Right ventricle myocardium inferior (tissue), 1 donor: ENCODE measurements at regions not wholly inside any gene's neighbourhood (a gene's known extent, or its start where the extent isn't known, plus 50 kb on each side); places are given as distances from the start of the nearest gene placed in this dataset.

Source experiments
- ATAC-seq: fragments of 200-7000 bp; cut with Tn5 transposase; one replicate; pipeline ENCODE4 v1.9.1; 2020; ENCODE audit warnings: mild to moderate bottlenecking, moderate library complexity
- DNase-seq: peaks from one replicate; pipeline ENCODE4 v3.0.0; 2021; ENCODE audit errors: missing footprints
- intact Hi-C: fragments of 100-400 bp; cut with DNase I; formaldehyde crosslinking; loops from one replicate; pipeline ENCODE4 v1.11.0; 2022
- donor health status: DM: no; HTN: yes; CAD: no; lungs with severe emphysema.

- DNase-seq (no peak), ATAC-seq (no peak)
- intact Hi-C loops, result no loop called here
Observed at GRCh38 chr19:28535352-28535775, 677.6 kb downstream of the UQCRFS1 start.

GRCh38 chr19:28534766-28535351 is 678.1 kb downstream of the UQCRFS1 start:
- no peak for ATAC-seq
- intact Hi-C loops, result no loop called here
- DNase-seq, result no peak

GRCh38 chr19:28532765-28533341 is 680.1 kb downstream of the UQCRFS1 start:
- DNase-seq, result no peak
- ATAC-seq, result no peak
- intact Hi-C loops, result no loop called here

GRCh38 chr19:28531979-28532378 is 681.0 kb downstream of the UQCRFS1 start:
- intact Hi-C loops, result no loop called here
- no peak for DNase-seq
- no peak for ATAC-seq

- no peak for ATAC-seq
- intact Hi-C loops, result no loop called here
- DNase-seq, result no peak
Observed at GRCh38 chr19:28530406-28531035, 682.4 kb downstream of the UQCRFS1 start.

- DNase-seq (no peak), ATAC-seq (no peak)
- intact Hi-C loops, result no loop called here
Observed at GRCh38 chr19:28526038-28526437, 686.9 kb downstream of the UQCRFS1 start.

- DNase-seq (no peak), ATAC-seq (no peak)
Observed at GRCh38 chr19:28523619-28524018, 689.3 kb downstream of the UQCRFS1 start.

GRCh38 chr19:28522545-28522922 is 690.4 kb downstream of the UQCRFS1 start:
- no peak for DNase-seq
- ATAC-seq, result no peak
- intact Hi-C loops, result no loop called here

More at GRCh38 chr19:28523619-28524018, 689.3 kb downstream of the UQCRFS1 start:
- intact Hi-C loops, result no loop called here

GRCh38 chr19:28521614-28522544 is 691.1 kb downstream of the UQCRFS1 start:
- ATAC-seq (no peak), DNase-seq (no peak)
- intact Hi-C loops, result no loop called here

- DNase-seq (no peak), ATAC-seq (no peak)
- intact Hi-C loops, result no loop called here
Observed at GRCh38 chr19:28520998-28521568, 691.9 kb downstream of the UQCRFS1 start.

GRCh38 chr19:28519952-28520861 is 692.7 kb downstream of the UQCRFS1 start:
- DNase-seq, result no peak
- intact Hi-C loops, result no loop called here
- ATAC-seq, result no peak

- DNase-seq, result no peak
- ATAC-seq, result no peak
- intact Hi-C loops, result no loop called here
Observed at GRCh38 chr19:28519218-28519779, 693.7 kb downstream of the UQCRFS1 start.

- ATAC-seq (no peak), DNase-seq (no peak)
- intact Hi-C loops, result no loop called here
Observed at GRCh38 chr19:28516415-28516872, 696.5 kb downstream of the UQCRFS1 start.

GRCh38 chr19:28514166-28514565 is 698.8 kb downstream of the UQCRFS1 start:
- ATAC-seq (peak; percentile 52), DNase-seq (no peak)
- intact Hi-C loops, result no loop called here

GRCh38 chr19:28511655-28512054 is 701.3 kb downstream of the UQCRFS1 start:
- intact Hi-C loops, result no loop called here
- ATAC-seq (no peak), DNase-seq (no peak)

GRCh38 chr19:28509079-28509895 is 703.7 kb downstream of the UQCRFS1 start:
- intact Hi-C loops, result no loop called here
- ATAC-seq, result no peak
- no peak for DNase-seq

GRCh38 chr19:28508666-28509065 is 704.3 kb downstream of the UQCRFS1 start:
- intact Hi-C loops, result no loop called here
- no peak for DNase-seq
- ATAC-seq, result no peak
